Activated naive CD8-positive, alpha-beta T cell treated with anti-CD3 and anti-CD28 coated beads, Interleukin-2, amount 10 ng/mL, durations not matched to agents 7 days and 5 days (primary cell): ENCODE measurements at regions not wholly inside any gene's neighbourhood (a gene's known extent, or its start where the extent isn't known, plus 50 kb on each side); places are given as distances from the start of the nearest gene placed in this dataset.

Source experiments
- ATAC-seq: fragments of 150-1000 bp; cut with Tn5 transposase; one replicate; pipeline ENCODE4 v1.10.0; 2021; ENCODE audit warnings: low read depth, moderate library complexity
- POLR2A ChIA-PET: fragments of 350-600 bp; sonication (Branson Sonifier 250); formaldehyde crosslinking; loops from one replicate; lab custom pipeline; 2021; ENCODE audit warnings: antibody characterized with exemption; lab: Charles Lee
- DNase-seq: peaks from one replicate; pipeline ENCODE4 v3.0.0; 2021
- H3K27ac Mint-ChIP-seq: one replicate; pipeline ENCODE4 v1.8.0; 2022; ENCODE audit warnings: mild to moderate bottlenecking, mixed read lengths
- H3K27me3 Mint-ChIP-seq: one replicate; pipeline ENCODE4 v1.8.0; 2022; ENCODE audit warnings: mild to moderate bottlenecking, moderate library complexity, mixed read lengths
- H3K36me3 Mint-ChIP-seq: one replicate; pipeline ENCODE4 v1.8.0; 2021; ENCODE audit warnings: mild to moderate bottlenecking, mixed read lengths
- H3K4me1 Mint-ChIP-seq: one replicate; pipeline ENCODE4 v1.8.0; 2021; ENCODE audit warnings: mixed read lengths
- H3K4me3 Mint-ChIP-seq: one replicate; pipeline ENCODE4 v1.8.0; 2022; ENCODE audit warnings: mild to moderate bottlenecking, moderate library complexity, mixed read lengths
- H3K9me3 Mint-ChIP-seq: one replicate; pipeline ENCODE4 v1.8.0; 2021; ENCODE audit warnings: mixed read lengths

DNA sequence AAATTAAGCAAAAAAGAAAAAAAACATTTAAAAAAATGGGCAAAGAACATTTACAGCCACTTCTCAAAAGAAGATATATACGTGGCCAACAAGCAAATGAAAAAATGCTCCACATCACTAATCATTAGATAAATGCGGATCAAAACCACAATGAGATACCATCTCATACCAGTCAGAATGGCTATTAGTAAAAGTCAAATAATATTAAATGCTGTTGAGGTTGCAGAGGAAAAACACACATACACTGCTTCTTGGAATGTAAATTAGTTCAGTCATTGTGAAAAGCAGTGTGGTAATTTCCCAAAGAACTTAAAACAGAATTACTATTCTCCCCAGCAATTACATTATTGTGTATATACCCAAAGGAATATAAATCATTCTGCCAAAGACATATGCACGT lies 1189.0 kb downstream of the PCDH18 start:
- Mint-ChIP-seq H3K27me3 (no peaks in the 10 kb centered on the region), H3K4me3 (no peak overlapping the region), H3K36me3 (no peaks in the 10 kb centered on the region), H3K9me3 (peaks cover 2% of the 10 kb centered on the region), H3K4me1 (no peaks in the 10 kb centered on the region), H3K27ac (no peak overlapping the region)
- POLR2A ChIA-PET: no interaction called here
- DNase-seq: no peak
- ATAC-seq: no peak

DNA sequence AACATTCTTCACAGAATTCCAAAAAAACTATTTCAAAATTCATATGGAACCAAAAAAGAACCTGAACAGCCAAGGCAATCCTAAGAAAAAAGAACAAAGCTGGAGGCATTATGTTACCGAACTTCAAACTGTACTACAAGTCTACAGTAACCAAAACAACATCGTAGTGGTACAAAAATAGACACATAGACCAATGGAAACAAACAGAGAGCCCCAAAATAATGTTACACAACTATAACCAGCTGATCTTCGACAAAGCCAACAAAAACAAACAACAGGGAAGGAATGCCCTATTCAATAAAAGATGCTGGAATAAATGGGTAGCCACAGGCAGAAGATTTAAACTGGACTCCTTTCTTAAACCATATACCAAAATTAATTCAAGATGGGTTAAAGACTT lies 1189.6 kb downstream of the PCDH18 start:
- POLR2A ChIA-PET: no interaction called here
- DNase-seq (no peak), ATAC-seq (no peak)
- no peak overlapping the region for H3K4me3 Mint-ChIP-seq
- H3K27me3 Mint-ChIP-seq: no peaks in the 10 kb centered on the region
- H3K27ac Mint-ChIP-seq: no peak overlapping the region
- peaks cover 5% of the 10 kb centered on the region for H3K9me3 Mint-ChIP-seq
- no peaks in the 10 kb centered on the region for H3K36me3 Mint-ChIP-seq
- no peaks in the 10 kb centered on the region for H3K4me1 Mint-ChIP-seq

DNA sequence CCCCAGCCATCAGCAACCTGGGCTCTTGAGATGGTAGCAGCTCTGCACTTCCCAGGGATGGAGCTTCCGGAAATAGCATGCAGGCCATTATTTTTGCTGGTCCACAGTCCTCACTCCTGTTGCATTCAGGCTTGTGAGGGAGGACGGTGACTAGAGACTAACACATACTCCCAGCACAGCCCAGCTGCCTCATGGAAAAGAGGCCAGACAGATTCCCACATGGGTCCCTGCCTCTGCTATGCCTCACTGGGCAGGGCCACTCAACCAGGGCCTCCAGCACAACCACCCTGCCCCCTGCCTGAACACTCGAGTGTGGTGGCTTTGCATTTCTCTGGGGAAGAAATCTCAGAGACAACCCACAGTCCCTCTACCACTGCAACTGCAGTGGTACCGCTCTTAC lies 1195.1 kb downstream of the PCDH18 start:
- Mint-ChIP-seq H3K27ac (no peak overlapping the region), H3K4me3 (no peak overlapping the region), H3K36me3 (no peaks in the 10 kb centered on the region), H3K27me3 (no peaks in the 10 kb centered on the region), H3K9me3 (peaks cover 3% of the 10 kb centered on the region), H3K4me1 (no peaks in the 10 kb centered on the region)
- POLR2A ChIA-PET: no interaction called here
- ATAC-seq (no peak), DNase-seq (no peak)

DNA sequence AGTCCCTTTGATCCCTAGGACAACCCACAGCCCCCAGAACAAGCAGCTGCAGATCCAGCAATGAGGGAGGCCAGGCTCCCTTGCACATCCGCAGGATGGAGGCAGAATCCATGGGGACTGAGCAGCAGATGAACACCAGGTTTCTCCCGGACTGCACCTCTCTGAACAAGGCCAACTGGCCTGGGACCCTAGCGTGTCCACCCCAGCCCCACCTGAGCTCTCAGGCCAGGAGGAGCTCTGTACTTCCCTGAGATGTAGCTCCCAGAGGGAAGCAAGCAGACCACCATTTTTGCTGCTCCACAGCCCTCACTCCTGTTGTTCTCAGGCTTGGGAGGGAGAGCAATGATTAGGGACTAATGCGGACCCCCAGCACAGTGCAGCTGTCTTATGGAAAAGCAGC lies 1195.8 kb downstream of the PCDH18 start:
- H3K4me1 Mint-ChIP-seq: no peaks in the 10 kb centered on the region
- no peak overlapping the region for H3K4me3 Mint-ChIP-seq
- ATAC-seq (no peak), DNase-seq (no peak)
- H3K36me3 Mint-ChIP-seq: no peaks in the 10 kb centered on the region
- no peak overlapping the region for H3K27ac Mint-ChIP-seq
- no peaks in the 10 kb centered on the region for H3K27me3 Mint-ChIP-seq
- POLR2A ChIA-PET: no interaction called here
- peaks cover 3% of the 10 kb centered on the region for H3K9me3 Mint-ChIP-seq

DNA sequence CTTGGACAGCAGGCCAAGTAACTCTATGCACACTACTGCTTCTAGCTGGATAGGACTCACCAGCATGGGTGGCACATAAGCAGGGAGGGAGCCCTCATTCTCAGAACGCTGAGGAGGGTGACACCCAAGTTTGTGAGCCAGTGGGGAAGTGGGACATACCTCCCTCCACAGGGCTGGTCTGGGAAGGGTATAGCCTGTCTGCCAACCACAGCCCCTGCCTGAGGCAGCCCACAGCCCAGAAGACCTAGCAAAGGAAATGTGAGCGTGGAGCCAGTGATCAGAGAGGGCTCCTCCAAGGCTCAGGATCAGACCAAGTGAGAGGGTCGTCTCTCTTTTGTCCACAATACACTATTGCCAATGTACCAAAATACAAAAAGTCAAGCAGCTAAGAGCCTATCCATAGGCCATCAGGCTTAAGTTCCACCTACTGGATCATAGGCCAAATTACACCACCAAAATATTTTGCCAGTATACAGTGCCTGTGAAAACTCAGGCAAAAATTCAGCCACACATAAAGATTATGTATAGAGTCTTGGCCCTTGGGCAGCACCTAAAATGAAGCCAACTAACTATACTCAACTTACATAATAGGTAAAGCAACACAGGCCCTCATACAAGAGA lies 1203.1 kb downstream of the PCDH18 start:
- Mint-ChIP-seq H3K4me3 (no peak overlapping the region), H3K9me3 (no peaks in the 10 kb centered on the region), H3K27me3 (no peaks in the 10 kb centered on the region), H3K4me1 (no peaks in the 10 kb centered on the region), H3K36me3 (no peaks in the 10 kb centered on the region), H3K27ac (no peak overlapping the region)
- POLR2A ChIA-PET: no interaction called here
- DNase-seq (no peak), ATAC-seq (no peak)

DNA sequence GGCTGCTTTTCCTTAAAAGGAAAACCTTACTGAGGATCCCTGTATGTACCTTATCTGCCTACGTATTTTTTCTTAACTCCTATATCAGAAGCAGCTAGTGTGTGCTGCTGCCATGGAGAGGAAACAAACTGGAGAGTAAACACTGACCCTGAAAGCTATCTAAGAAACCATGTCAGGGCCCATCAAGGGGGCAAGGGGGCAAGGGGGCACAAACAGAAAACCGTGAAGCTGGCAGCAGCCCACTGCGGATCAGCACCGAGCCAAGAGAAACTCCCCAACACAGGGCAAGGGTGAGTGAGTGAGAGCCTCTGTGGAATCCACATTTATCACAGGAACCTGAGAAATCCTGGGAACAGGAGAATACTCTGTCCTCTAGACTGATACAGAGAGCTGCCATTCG lies 1204.2 kb downstream of the PCDH18 start:
- DNase-seq: no peak
- no peak overlapping the region for H3K4me3 Mint-ChIP-seq
- no peak for ATAC-seq
- H3K9me3 Mint-ChIP-seq: no peaks in the 10 kb centered on the region
- POLR2A ChIA-PET: no interaction called here
- no peak overlapping the region for H3K27ac Mint-ChIP-seq
- H3K4me1 Mint-ChIP-seq: no peaks in the 10 kb centered on the region
- no peaks in the 10 kb centered on the region for H3K36me3 Mint-ChIP-seq
- H3K27me3 Mint-ChIP-seq: no peaks in the 10 kb centered on the region

DNA sequence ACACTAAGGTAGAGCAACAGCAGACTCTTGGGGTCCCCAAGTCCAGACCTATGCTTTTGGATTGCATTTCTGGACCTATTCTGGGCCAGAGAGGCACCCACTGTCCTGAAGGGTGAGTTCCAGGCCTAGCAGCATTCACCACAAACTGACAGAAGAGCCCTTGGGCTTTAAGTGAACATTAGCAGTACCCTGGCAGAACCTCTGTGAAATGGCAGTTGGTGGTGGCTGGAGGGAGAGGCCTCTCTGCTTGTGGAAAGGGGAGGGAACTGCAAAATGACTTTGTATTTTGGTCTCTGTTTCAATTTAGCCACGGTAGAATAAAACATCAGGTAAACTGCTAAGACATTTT lies 1211.9 kb downstream of the PCDH18 start:
- no peak for DNase-seq
- Mint-ChIP-seq H3K27me3 (no peaks in the 10 kb centered on the region), H3K4me1 (no peaks in the 10 kb centered on the region), H3K36me3 (no peaks in the 10 kb centered on the region), H3K4me3 (no peak overlapping the region), H3K27ac (no peak overlapping the region), H3K9me3 (peaks cover 2% of the 10 kb centered on the region)
- POLR2A ChIA-PET: no interaction called here
- no peak for ATAC-seq

DNA sequence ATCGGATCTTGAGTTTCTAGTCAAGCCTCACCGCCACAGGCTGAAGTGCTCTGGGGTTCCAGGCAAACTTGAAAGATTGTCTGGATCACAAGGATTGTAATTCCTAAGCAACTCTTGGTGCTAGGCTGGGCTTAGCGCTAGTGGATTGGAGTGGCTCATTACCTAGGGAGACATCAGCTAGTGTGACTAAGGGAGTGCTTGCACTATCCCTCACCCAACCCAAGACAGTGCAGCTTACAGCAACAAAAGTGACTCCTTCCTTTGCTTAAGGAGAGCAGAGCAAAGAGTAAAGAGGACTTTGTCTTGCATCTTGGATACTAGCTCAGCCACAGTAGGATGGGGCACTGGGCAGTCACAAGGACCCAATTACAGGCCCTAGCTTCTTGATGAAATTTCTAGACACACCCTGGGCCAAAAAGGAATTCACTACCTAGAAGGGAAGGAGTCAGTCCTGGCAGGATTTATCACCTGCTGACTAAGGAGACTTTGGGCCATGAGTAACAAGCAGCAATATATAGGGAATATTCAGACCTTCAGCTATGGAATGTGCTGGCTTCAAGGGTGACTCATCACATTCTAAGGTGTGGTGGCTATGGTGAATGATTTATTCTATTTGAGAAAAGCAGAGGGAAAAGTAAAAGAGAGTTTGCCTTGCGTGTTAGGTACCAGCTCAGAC lies 1212.4 kb downstream of the PCDH18 start:
- ATAC-seq (no peak), DNase-seq (no peak)
- Mint-ChIP-seq H3K27ac (no peak overlapping the region), H3K4me3 (no peak overlapping the region), H3K9me3 (peaks cover 2% of the 10 kb centered on the region), H3K4me1 (no peaks in the 10 kb centered on the region), H3K36me3 (no peaks in the 10 kb centered on the region), H3K27me3 (no peaks in the 10 kb centered on the region)
- POLR2A ChIA-PET: no interaction called here

DNA sequence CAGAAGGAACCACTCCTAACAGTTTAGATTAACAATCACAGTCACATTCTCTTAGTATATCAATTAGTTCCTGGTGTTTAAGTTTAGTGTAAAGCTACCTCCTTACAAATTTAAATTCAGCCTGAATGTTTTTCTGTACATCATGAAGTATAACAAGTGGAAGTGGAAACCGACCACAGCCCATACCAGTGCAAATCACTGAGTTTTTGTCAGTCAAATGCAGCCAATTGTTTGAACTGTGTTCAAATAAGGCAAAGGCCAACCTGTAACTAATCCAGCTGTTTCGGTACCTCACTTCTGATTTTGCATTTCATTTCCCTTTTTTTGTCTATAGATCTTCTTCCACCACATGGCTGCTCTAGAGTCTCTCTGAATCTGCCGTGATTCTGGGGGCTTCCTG lies 1215.3 kb downstream of the PCDH18 start:
- Mint-ChIP-seq H3K36me3 (no peaks in the 10 kb centered on the region), H3K9me3 (peaks cover 2% of the 10 kb centered on the region), H3K27me3 (no peaks in the 10 kb centered on the region), H3K27ac (no peak overlapping the region), H3K4me3 (no peak overlapping the region), H3K4me1 (no peaks in the 10 kb centered on the region)
- DNase-seq (no peak), ATAC-seq (no peak)
- POLR2A ChIA-PET: no interaction called here

DNA sequence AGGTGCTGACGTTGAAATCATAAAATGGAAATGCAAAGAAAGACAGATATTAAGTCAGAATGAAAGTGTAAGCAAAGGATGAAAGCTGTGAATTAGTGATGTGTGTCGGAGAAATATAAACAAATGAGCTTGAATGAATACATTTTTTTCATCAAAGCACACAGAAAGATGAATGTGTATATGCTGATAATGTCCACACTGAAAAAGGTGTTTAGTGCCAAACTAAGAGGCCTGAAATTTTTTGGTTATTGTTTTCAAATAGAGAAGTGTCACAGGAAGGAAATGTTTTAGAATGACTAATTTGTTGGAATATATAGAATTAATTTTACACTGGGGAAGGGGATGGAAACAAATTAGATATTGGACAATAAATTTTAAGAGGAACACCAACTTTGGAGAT lies 1217.6 kb downstream of the PCDH18 start:
- DNase-seq (no peak), ATAC-seq (no peak)
- POLR2A ChIA-PET: no interaction called here
- Mint-ChIP-seq H3K27me3 (no peaks in the 10 kb centered on the region), H3K36me3 (no peaks in the 10 kb centered on the region), H3K4me3 (no peak overlapping the region), H3K27ac (no peak overlapping the region), H3K9me3 (peaks cover 3% of the 10 kb centered on the region), H3K4me1 (no peaks in the 10 kb centered on the region)

DNA sequence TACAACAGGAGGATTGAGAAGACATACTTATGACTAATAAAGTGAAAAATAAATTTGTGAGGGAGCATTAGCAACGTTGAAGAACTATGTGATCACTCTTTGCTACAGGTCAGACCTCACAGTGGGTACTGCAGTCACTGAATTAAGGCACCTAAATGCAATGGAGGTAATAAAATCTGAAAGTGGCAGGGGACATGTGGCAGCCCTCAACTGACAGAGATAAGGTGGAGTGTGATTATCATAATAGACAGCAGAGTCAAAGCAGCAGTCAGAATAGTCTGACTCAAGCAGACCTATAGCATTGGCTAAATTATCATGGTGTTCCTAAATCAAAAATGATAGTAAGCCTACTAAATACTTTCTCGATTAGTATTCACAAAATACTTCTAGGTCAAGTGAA lies 1220.5 kb downstream of the PCDH18 start:
- no peak for ATAC-seq
- H3K27me3 Mint-ChIP-seq: no peaks in the 10 kb centered on the region
- POLR2A ChIA-PET: no interaction called here

DNA sequence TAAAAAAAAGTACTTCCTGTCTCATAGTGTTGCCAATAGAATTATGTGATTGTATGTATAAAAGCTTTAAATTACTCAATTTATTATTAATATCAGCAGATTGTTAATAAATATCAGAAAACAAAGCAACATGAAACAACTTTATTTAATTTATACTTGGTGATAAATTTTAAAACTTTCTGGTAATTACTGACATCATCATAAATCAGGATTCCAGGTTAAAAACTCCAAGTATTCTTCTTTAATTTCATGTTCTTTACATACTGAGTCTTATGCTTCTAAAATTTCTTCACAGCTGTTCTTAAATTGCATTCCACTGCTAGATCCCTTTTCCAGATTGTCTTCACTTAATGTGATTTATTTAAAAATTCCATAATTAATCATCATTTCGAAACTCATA lies 1224.5 kb downstream of the PCDH18 start:
- no peak for ATAC-seq
- DNase-seq: no peak
- Mint-ChIP-seq H3K27ac (no peak overlapping the region), H3K4me3 (no peak overlapping the region), H3K27me3 (no peaks in the 10 kb centered on the region), H3K36me3 (no peaks in the 10 kb centered on the region), H3K9me3 (peaks cover 1% of the 10 kb centered on the region), H3K4me1 (no peaks in the 10 kb centered on the region)
- POLR2A ChIA-PET: no interaction called here

More for the DNA sequence above, 1220.5 kb downstream of the PCDH18 start:
- no peak overlapping the region for H3K4me3 Mint-ChIP-seq
- H3K9me3 Mint-ChIP-seq: peaks cover 1% of the 10 kb centered on the region
- DNase-seq: no peak
- no peaks in the 10 kb centered on the region for H3K4me1 Mint-ChIP-seq
- H3K36me3 Mint-ChIP-seq: no peaks in the 10 kb centered on the region
- H3K27ac Mint-ChIP-seq: no peak overlapping the region

DNA sequence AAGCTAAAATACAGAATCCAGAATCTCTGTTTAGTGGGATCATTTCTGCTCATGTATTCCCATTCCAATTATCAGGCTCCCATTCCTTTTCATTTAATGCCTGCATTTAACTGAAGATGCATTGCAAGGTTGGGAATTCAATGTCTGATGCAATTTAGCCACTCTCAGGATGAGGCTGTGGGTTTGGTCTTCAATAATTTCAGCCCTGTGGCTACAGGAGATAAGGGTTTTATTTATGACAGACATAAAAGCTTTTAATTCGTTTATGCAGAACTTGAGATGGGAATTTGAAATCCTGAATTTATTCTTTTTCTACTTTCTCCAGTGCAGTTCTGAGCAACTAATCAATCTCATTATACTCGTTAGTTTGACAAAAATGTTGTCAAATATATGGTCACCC lies 1225.9 kb downstream of the PCDH18 start:
- no peak overlapping the region for H3K4me3 Mint-ChIP-seq
- H3K4me1 Mint-ChIP-seq: no peaks in the 10 kb centered on the region
- no peaks in the 10 kb centered on the region for H3K27me3 Mint-ChIP-seq
- H3K9me3 Mint-ChIP-seq: peaks cover 1% of the 10 kb centered on the region
- DNase-seq (no peak), ATAC-seq (no peak)
- no peaks in the 10 kb centered on the region for H3K36me3 Mint-ChIP-seq
- POLR2A ChIA-PET: no interaction called here
- H3K27ac Mint-ChIP-seq: no peak overlapping the region

DNA sequence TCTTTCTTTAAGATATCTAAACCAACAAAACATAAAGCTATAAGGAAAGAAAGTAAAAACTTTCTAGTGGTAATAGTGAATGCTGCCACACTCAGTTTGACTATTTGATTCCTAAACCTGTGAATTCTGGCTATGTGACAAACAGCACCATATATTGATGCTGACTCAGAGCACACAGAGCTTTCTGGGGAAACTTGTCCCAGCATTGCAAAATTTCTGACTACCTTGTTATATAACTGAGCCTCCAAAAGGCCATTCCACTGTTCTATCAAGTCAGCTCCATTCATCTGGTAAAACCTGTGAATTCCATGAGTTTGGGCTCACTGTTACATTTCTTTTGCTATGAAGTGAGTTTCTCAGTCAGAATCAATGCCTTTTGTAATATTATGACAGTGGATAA lies 1229.7 kb downstream of the PCDH18 start:
- no peaks in the 10 kb centered on the region for H3K4me1 Mint-ChIP-seq
- H3K4me3 Mint-ChIP-seq: no peak overlapping the region
- no peaks in the 10 kb centered on the region for H3K36me3 Mint-ChIP-seq
- DNase-seq (no peak), ATAC-seq (no peak)
- no peaks in the 10 kb centered on the region for H3K27me3 Mint-ChIP-seq
- no peak overlapping the region for H3K27ac Mint-ChIP-seq
- peaks cover 1% of the 10 kb centered on the region for H3K9me3 Mint-ChIP-seq
- POLR2A ChIA-PET: no interaction called here
